ENCODE measurements at regions not wholly inside any gene's neighbourhood (a gene's known extent, or its start where the extent isn't known, plus 50 kb on each side); places are given as distances from the start of the nearest gene placed in this dataset.

- H3K9ac ChIP-seq (ENCODE audit: extremely low read depth, insufficient read length, low read length) = no peak overlapping the region
- no peak overlapping the region for H3K27ac Mint-ChIP-seq
- H3K56ac ChIP-seq (ENCODE audit: insufficient read length, low read depth, low read length) = no peak overlapping the region
- no peak overlapping the region for H2BK12ac ChIP-seq (ENCODE audit: insufficient read length, low read depth, low read length)
- no peaks in the 10 kb centered on the region for H3K79me2 ChIP-seq (ENCODE audit: insufficient read depth, low read length)
- H3K23ac ChIP-seq (ENCODE audit: insufficient read length, low read depth, low read length) = no peak overlapping the region
- peaks cover 4% of the 10 kb centered on the region for H3K79me1 ChIP-seq (ENCODE audit: insufficient read depth, low read depth, low read length, poor library complexity, severe bottlenecking)
- H2BK120ac ChIP-seq (ENCODE audit: low read depth, low read length, poor library complexity, severe bottlenecking) = no peak overlapping the region
- H3K4ac ChIP-seq (ENCODE audit: low read depth, low read length) = no peak overlapping the region
- H4K91ac ChIP-seq (ENCODE audit: insufficient read length, low read depth, low read length) = no peak overlapping the region
- H3K4me1 Mint-ChIP-seq = peaks cover 12 to 13% of the 10 kb centered on the region in 2 experiments
- no peak overlapping the region for H4K5ac ChIP-seq (ENCODE audit: insufficient read length, low read depth, low read length)
- no peak for TF ChIP-seq CTCF (conservative IDR thresholded peaks at IDR 0.05)
- H3T11ph ChIP-seq (ENCODE audit: low read length) = no peak overlapping the region
- H2BK15ac ChIP-seq (ENCODE audit: low read depth, low read length) = no peak overlapping the region
- no peak overlapping the region for H4K8ac ChIP-seq (replicated peaks; ENCODE audit: insufficient read length, low read depth, low read length)
- H3K27me3 Mint-ChIP-seq (ENCODE audit: low read depth) = no peaks in the 10 kb centered on the region
- peaks cover 5% of the 10 kb centered on the region; the same call in 1 of the 2 replicates for H3K4me1 ChIP-seq (ENCODE audit: insufficient read depth, low read length)
- WGBS (ENCODE audit: extremely low coverage, insufficient read length, low lambda C conversion rate) = no CpG with 5 or more reads among the region's 6 CpGs
- no peaks in the 10 kb centered on the region for H4K20me1 ChIP-seq (ENCODE audit: control insufficient read depth, insufficient read depth, insufficient read length)
- no peaks in the 10 kb centered on the region for H3K9me3 Mint-ChIP-seq
- H3K36me3 Mint-ChIP-seq (ENCODE audit: insufficient read depth in 1 of 3, low read depth in 3 of 3) = peaks cover 0 to 7% (median 2%) of the 10 kb centered on the region in 3 experiments; a peak in 2 of 7 replicates
- no peaks in the 10 kb centered on the region for H3K23me2 ChIP-seq (ENCODE audit: insufficient read length, low read depth, low read length, poor library complexity, severe bottlenecking)
- no peaks in the 10 kb centered on the region for H3K9me3 ChIP-seq (ENCODE audit: control insufficient read depth, low read depth, low read length)
- no peak overlapping the region for H3K4me3 Mint-ChIP-seq
- H3K18ac ChIP-seq (ENCODE audit: insufficient read length, low read depth, low read length) = no peak overlapping the region
- no peak overlapping the region for H2AK5ac ChIP-seq (ENCODE audit: insufficient read length, low read length)
- no peaks in the 10 kb centered on the region for H3K27me3 ChIP-seq (ENCODE audit: insufficient read depth, low read length)
- no peak overlapping the region for H3K27ac ChIP-seq (ENCODE audit: insufficient read length, low read depth, low read length)
- DNase-seq = no peak
- H2BK5ac ChIP-seq (ENCODE audit: insufficient read length, low read length) = no peak overlapping the region
- no peak overlapping the region for H2BK20ac ChIP-seq (ENCODE audit: low read depth, low read length, poor library complexity, severe bottlenecking)
- H2AFZ ChIP-seq (ENCODE audit: low read length) = no peak overlapping the region
- no peak overlapping the region for H3K4me2 ChIP-seq (ENCODE audit: insufficient read depth, insufficient read length, low read length)
- H3K14ac ChIP-seq (ENCODE audit: insufficient read depth, low read length) = no peak overlapping the region
These were observed 133.9 kb downstream of the UTRN start for GRCh38 chr6:144418959-144419545.

All from H9 (cell line).